Gastrocnemius medialis (tissue), 4 donors: ENCODE measurements at regions not wholly inside any gene's neighbourhood (a gene's known extent, or its start where the extent isn't known, plus 50 kb on each side); places are given as distances from the start of the nearest gene placed in this dataset.

Experiments used
- ATAC-seq, 2 donors: fragments of 150-250 bp; one replicate each; pipeline ENCODE4 v1.9.1; 2016
- DNase-seq, 2 donors: peaks; one replicate each; pipeline ENCODE4 v3.0.0-alpha.2; 2019
- H3K27ac ChIP-seq, 4 donors: fragments of 200-600 bp; sonication (generic); 1 replicate in 1 of 4; 2 replicates in 3 of 4; pipeline ENCODE4 v1.5.1; 2016 to 2018; ENCODE audit warnings: mild to moderate bottlenecking in 2 of 4, moderate library complexity in 1 of 4
- H3K27me3 ChIP-seq, 3 donors: fragments of 200-600 bp; sonication (generic) in 2 of 3; 1 replicate in 1 of 3; 2 replicates in 2 of 3; pipeline versions ENCODE4 v1.5.1 to v1.6.0; 2016 to 2019; ENCODE audit warnings: mild to moderate bottlenecking in 1 of 3, moderate library complexity in 1 of 3
- H3K36me3 ChIP-seq, 2 donors: fragments of 200-600 bp; sonication (generic) in 1 of 2; one replicate each; pipeline ENCODE4 v1.5.1; 2017 to 2018
- H3K4me1 ChIP-seq, 2 donors: fragments of 200-600 bp; sonication (generic) in 1 of 2; one replicate each; pipeline ENCODE4 v1.5.1; 2016 to 2017; ENCODE audit warnings: mild to moderate bottlenecking in 2 of 2
- H3K4me3 ChIP-seq, 4 donors: fragments of 200-600 bp; sonication (generic) in 3 of 4; 1 replicate in 1 of 4; 2 replicates in 3 of 4; pipeline ENCODE4 v1.5.1; 2016 to 2019; ENCODE audit warnings: mild to moderate bottlenecking in 2 of 4
- H3K9me3 ChIP-seq, 3 donors: fragments of 200-600 bp; sonication (generic) in 2 of 3; 1 replicate in 1 of 3; 2 replicates in 2 of 3; pipeline ENCODE4 v1.5.1; 2016 to 2019
- CTCF ChIP-seq, 5 experiments: fragments of 450-650 bp in 3 of 5; fragments of 200-600 bp in 2 of 5; sonication (generic) in 2 of 5; IDR thresholded peaks in 4 of 5; conservative IDR thresholded peaks in 1 of 5; 1 replicate in 4 of 5; 2 replicates in 1 of 5; pipeline ENCODE4 v1.5.1; 2016 to 2019; ENCODE audit warnings: antibody characterized with exemption in 5 of 5, mild to moderate bottlenecking in 3 of 5, moderate library complexity in 3 of 5
- POLR2A ChIP-seq, 2 donors: fragments of 450-650 bp; IDR thresholded peaks; one replicate each; pipeline ENCODE4 v1.6.1; 2017; ENCODE audit warnings: antibody characterized with exemption in 2 of 2, mild to moderate bottlenecking in 2 of 2, moderate library complexity in 2 of 2
- in situ Hi-C, 4 donors: fragments of 200-750 bp; cut with MboI; loops; one replicate each; pipeline versions ENCODE4 v1.15.0 to v1.8.0; 2017; ENCODE audit warnings: low sequenced_read_pairs in 4 of 4
- intact Hi-C: fragments of 100-400 bp; cut with DNase I; formaldehyde crosslinking; loops from one replicate; pipeline ENCODE4 v1.15.1; 2023; ENCODE audit warnings: low total_unique reads

- no peaks in the 10 kb centered on the region for H3K27me3 ChIP-seq
- no peaks in the 10 kb centered on the region for H3K36me3 ChIP-seq
- in situ Hi-C loops (no loop called here), intact Hi-C loops (no loop called here)
- DNase-seq, result no peak
- H3K9me3 ChIP-seq, result no peaks in the 10 kb centered on the region
- no peak for ATAC-seq
- no peak overlapping the region for H3K27ac ChIP-seq
- TF ChIP-seq POLR2A (IDR thresholded peaks at IDR 0.05), result no peak
- no peaks in the 10 kb centered on the region for H3K4me1 ChIP-seq
- no peak overlapping the region for H3K4me3 ChIP-seq
These were observed 657.7 kb downstream of the TMEM182 start for GRCh38 chr2:103419506-103419905.

- intact Hi-C loops, result no loop called here
- in situ Hi-C loops, result no loop called here
- no peak overlapping the region for H3K27ac ChIP-seq
- H3K36me3 ChIP-seq, result no peaks in the 10 kb centered on the region
- ATAC-seq, result no peak
- no peak overlapping the region for H3K4me3 ChIP-seq
- TF ChIP-seq POLR2A (IDR thresholded peaks at IDR 0.05) (no peak), CTCF (IDR thresholded peaks at IDR 0.05 in 4 of 5, conservative IDR thresholded peaks at IDR 0.05 in 1 of 5) (no peak)
- H3K4me1 ChIP-seq, result no peaks in the 10 kb centered on the region
- no peak for DNase-seq
- no peaks in the 10 kb centered on the region for H3K27me3 ChIP-seq
- no peaks in the 10 kb centered on the region for H3K9me3 ChIP-seq
These were observed 661.3 kb downstream of the TMEM182 start for GRCh38 chr2:103423100-103423499.

GRCh38 chr2:103427567-103427966 lies 665.7 kb downstream of the TMEM182 start:
- ATAC-seq (no peak), DNase-seq (no peak)
- no peaks in the 10 kb centered on the region for H3K4me1 ChIP-seq
- no peak overlapping the region for H3K4me3 ChIP-seq
- TF ChIP-seq CTCF (IDR thresholded peaks at IDR 0.05 in 4 of 5, conservative IDR thresholded peaks at IDR 0.05 in 1 of 5), result no peak
- TF ChIP-seq POLR2A (IDR thresholded peaks at IDR 0.05), result no peak
- H3K27ac ChIP-seq, result no peak overlapping the region
- intact Hi-C loops (no loop called here), in situ Hi-C loops (no loop called here)
- H3K27me3 ChIP-seq, result no peaks in the 10 kb centered on the region
- no peaks in the 10 kb centered on the region for H3K36me3 ChIP-seq
- H3K9me3 ChIP-seq, result no peaks in the 10 kb centered on the region

- no peak overlapping the region for H3K4me3 ChIP-seq
- no peak for TF ChIP-seq POLR2A (IDR thresholded peaks at IDR 0.05)
- no peak for TF ChIP-seq CTCF (IDR thresholded peaks at IDR 0.05 in 4 of 5, conservative IDR thresholded peaks at IDR 0.05 in 1 of 5)
- H3K4me1 ChIP-seq, result no peaks in the 10 kb centered on the region
- no peaks in the 10 kb centered on the region for H3K9me3 ChIP-seq
- no peaks in the 10 kb centered on the region for H3K27me3 ChIP-seq
- H3K36me3 ChIP-seq, result no peaks in the 10 kb centered on the region
- intact Hi-C loops (no loop called here), in situ Hi-C loops (no loop called here)
- no peak overlapping the region for H3K27ac ChIP-seq
- ATAC-seq, result no peak
- DNase-seq, result no peak
These were observed 668.4 kb downstream of the TMEM182 start for GRCh38 chr2:103430191-103430590.

GRCh38 chr2:103435010-103435409 lies 673.2 kb downstream of the TMEM182 start:
- ATAC-seq, result no peak
- intact Hi-C loops, result no loop called here
- no peaks in the 10 kb centered on the region for H3K4me1 ChIP-seq
- no peak for DNase-seq
- no peak overlapping the region for H3K4me3 ChIP-seq
- no peaks in the 10 kb centered on the region for H3K27me3 ChIP-seq
- no peaks in the 10 kb centered on the region for H3K9me3 ChIP-seq
- in situ Hi-C loops, result no loop called here
- TF ChIP-seq CTCF (IDR thresholded peaks at IDR 0.05 in 4 of 5, conservative IDR thresholded peaks at IDR 0.05 in 1 of 5), result no peak
- no peak for TF ChIP-seq POLR2A (IDR thresholded peaks at IDR 0.05)
- H3K27ac ChIP-seq, result no peak overlapping the region
- H3K36me3 ChIP-seq, result no peaks in the 10 kb centered on the region
